Activated B cell treated with CpG ODN at 0.5 μM for 24 hours (primary cell): ENCODE measurements at regions not wholly inside any gene's neighbourhood (a gene's known extent, or its start where the extent isn't known, plus 50 kb on each side); places are given as distances from the start of the nearest gene placed in this dataset.

ENCODE experiments used
- ATAC-seq: fragments of 200-7000 bp; cut with Tn5 transposase; one replicate; pipeline ENCODE4 v1.10.0; 2021; ENCODE audit warnings: low read depth, mild to moderate bottlenecking, moderate library complexity
- CTCF ChIA-PET: fragments of 350-600 bp; sonication (Branson Sonifier 250); formaldehyde crosslinking; loops from one replicate; lab custom pipeline; 2021; ENCODE audit warnings: antibody characterized with exemption; lab: Charles Lee
- POLR2A ChIA-PET: fragments of 350-600 bp; sonication (Branson Sonifier 250); formaldehyde crosslinking; loops from one replicate; lab custom pipeline; 2021; ENCODE audit warnings: antibody characterized with exemption; lab: Charles Lee
- DNase-seq: peaks from one replicate; pipeline ENCODE4 v3.0.0; 2022
- H3K27ac Mint-ChIP-seq: one replicate; pipeline ENCODE4 v1.8.0; 2020; ENCODE audit warnings: mixed read lengths
- H3K27me3 Mint-ChIP-seq: one replicate; pipeline ENCODE4 v1.8.0; 2021; ENCODE audit warnings: mixed read lengths
- H3K36me3 Mint-ChIP-seq: one replicate; pipeline ENCODE4 v1.8.0; 2021; ENCODE audit warnings: low read depth, mixed read lengths
- H3K4me1 Mint-ChIP-seq: one replicate; pipeline ENCODE4 v1.8.0; 2021; ENCODE audit warnings: mixed read lengths
- H3K4me3 Mint-ChIP-seq: one replicate; pipeline ENCODE4 v1.8.0; 2020; ENCODE audit warnings: mild to moderate bottlenecking, mixed read lengths
- H3K9me3 Mint-ChIP-seq: one replicate; pipeline ENCODE4 v1.8.0; 2020; ENCODE audit warnings: mixed read lengths
- intact Hi-C: fragments of 100-400 bp; cut with micrococcal nuclease; formaldehyde crosslinking; loops from one replicate; pipeline ENCODE4 v1.15.1; 2024
- TF ChIP-seq, protein P1 (sequence below): fragments of 200-600 bp; IDR thresholded peaks from one replicate; pipeline ENCODE4 v1.8.0; 2022; ENCODE audit warnings: antibody characterized with exemption, mild to moderate bottlenecking

DNA sequence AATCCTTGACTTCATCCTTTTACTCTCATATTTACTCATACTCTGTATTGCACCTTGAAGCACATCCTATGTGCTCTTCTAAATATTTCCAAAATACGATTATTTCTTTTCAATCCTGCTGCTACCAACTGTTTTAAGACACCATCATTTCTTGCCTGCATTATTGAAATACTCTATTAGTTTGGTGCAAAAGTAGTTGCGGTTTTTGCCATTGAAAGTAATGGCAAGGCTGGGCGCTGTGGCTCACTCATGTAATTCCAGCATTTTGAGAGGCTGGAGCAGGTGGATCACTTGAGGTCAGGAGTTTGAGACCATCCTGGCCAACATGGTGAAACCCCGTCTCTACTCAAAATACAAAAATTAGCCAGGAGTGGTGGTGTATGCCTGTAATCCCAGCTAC lies 412.5 kb downstream of the KCNH5 start:
- CTCF ChIA-PET = no interaction called here
- Mint-ChIP-seq H3K9me3 (no peaks in the 10 kb centered on the region), H3K27me3 (no peaks in the 10 kb centered on the region), H3K36me3 (no peaks in the 10 kb centered on the region), H3K27ac (no peak overlapping the region), H3K4me1 (no peaks in the 10 kb centered on the region), H3K4me3 (no peak overlapping the region)
- intact Hi-C loops = no loop called here
- ATAC-seq = no peak
- POLR2A ChIA-PET = no interaction called here
- no peak for DNase-seq
- TF ChIP-seq, protein P1, sequence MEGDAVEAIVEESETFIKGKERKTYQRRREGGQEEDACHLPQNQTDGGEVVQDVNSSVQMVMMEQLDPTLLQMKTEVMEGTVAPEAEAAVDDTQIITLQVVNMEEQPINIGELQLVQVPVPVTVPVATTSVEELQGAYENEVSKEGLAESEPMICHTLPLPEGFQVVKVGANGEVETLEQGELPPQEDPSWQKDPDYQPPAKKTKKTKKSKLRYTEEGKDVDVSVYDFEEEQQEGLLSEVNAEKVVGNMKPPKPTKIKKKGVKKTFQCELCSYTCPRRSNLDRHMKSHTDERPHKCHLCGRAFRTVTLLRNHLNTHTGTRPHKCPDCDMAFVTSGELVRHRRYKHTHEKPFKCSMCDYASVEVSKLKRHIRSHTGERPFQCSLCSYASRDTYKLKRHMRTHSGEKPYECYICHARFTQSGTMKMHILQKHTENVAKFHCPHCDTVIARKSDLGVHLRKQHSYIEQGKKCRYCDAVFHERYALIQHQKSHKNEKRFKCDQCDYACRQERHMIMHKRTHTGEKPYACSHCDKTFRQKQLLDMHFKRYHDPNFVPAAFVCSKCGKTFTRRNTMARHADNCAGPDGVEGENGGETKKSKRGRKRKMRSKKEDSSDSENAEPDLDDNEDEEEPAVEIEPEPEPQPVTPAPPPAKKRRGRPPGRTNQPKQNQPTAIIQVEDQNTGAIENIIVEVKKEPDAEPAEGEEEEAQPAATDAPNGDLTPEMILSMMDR = no peak

DNA sequence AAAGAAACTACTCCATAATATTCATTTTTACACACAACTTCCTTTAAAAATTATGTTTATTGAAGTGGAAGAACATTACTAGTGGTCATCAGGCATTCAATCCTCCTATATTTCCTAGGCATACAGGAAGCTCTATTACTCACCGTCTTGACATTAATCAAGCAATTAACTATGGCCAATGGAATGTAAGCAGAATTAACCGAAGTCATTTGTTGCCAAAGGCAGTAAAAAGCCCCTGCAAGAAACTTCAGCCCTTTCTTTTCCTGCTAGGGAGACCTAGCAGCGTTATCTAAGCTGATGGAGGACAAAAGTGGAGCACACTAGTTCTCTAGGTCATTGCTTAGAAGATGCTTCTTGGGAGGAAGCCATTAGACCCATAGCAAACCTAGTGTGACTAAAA lies 399.6 kb downstream of the KCNH5 start:
- ChIA-PET POLR2A (no interaction called here), CTCF (no interaction called here)
- TF ChIP-seq, protein P1 = no peak
- DNase-seq (no peak), ATAC-seq (no peak)
- Mint-ChIP-seq H3K27ac (no peak overlapping the region), H3K4me3 (no peak overlapping the region), H3K27me3 (no peaks in the 10 kb centered on the region), H3K36me3 (no peaks in the 10 kb centered on the region), H3K4me1 (no peaks in the 10 kb centered on the region), H3K9me3 (no peaks in the 10 kb centered on the region)
- intact Hi-C loops = no loop called here
